ENCODE measurements at regions not wholly inside any gene's neighbourhood (a gene's known extent, or its start where the extent isn't known, plus 50 kb on each side); places are given as distances from the start of the nearest gene placed in this dataset.

DNA sequence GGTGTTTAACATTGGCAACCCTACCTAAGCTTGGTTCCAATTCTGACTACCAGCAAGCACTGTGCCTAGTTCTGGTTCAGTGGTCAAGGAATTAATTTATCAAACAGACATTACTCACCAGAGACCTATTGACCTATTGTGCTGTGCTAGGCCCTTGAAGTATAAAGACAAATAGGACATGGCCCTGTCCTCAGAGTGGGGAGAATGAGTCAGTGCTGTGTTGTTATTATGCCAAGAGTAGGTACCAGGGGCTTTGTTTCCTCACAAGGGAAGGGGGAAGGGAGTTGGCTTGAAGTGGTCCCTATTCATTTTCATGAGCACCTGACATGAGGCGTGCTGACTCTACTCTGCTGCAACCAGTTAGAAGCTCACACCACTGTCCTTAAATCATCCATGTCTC lies 62.6 kb upstream of the PLPP4 start:
- H3K4me3 ChIP-seq (ENCODE audit: low read depth, low read length), result no peak overlapping the region

GRCh38 chr10:120396228-120396627 lies 60.8 kb upstream of the PLPP4 start:
- H3K4me3 ChIP-seq (ENCODE audit: low read depth, low read length), result no peak overlapping the region
- TF ChIP-seq, protein P1, sequence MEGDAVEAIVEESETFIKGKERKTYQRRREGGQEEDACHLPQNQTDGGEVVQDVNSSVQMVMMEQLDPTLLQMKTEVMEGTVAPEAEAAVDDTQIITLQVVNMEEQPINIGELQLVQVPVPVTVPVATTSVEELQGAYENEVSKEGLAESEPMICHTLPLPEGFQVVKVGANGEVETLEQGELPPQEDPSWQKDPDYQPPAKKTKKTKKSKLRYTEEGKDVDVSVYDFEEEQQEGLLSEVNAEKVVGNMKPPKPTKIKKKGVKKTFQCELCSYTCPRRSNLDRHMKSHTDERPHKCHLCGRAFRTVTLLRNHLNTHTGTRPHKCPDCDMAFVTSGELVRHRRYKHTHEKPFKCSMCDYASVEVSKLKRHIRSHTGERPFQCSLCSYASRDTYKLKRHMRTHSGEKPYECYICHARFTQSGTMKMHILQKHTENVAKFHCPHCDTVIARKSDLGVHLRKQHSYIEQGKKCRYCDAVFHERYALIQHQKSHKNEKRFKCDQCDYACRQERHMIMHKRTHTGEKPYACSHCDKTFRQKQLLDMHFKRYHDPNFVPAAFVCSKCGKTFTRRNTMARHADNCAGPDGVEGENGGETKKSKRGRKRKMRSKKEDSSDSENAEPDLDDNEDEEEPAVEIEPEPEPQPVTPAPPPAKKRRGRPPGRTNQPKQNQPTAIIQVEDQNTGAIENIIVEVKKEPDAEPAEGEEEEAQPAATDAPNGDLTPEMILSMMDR (IDR thresholded peaks at IDR 0.05; ENCODE audit: low read depth, low read length), result no peak

More for the DNA sequence above, 62.6 kb upstream of the PLPP4 start:
- TF ChIP-seq, protein P1 (IDR thresholded peaks at IDR 0.05; ENCODE audit: low read depth, low read length), result no peak

GRCh38 chr10:120398180-120398579 lies 58.8 kb upstream of the PLPP4 start:
- TF ChIP-seq, protein P1 (IDR thresholded peaks at IDR 0.05; ENCODE audit: low read depth, low read length), result no peak
- no peak overlapping the region for H3K4me3 ChIP-seq (ENCODE audit: low read depth, low read length)

- TF ChIP-seq, protein P1 (IDR thresholded peaks at IDR 0.05; ENCODE audit: low read depth, low read length), result no peak
- H3K4me3 ChIP-seq (ENCODE audit: low read depth, low read length), result no peak overlapping the region
These were observed 56.4 kb upstream of the PLPP4 start for GRCh38 chr10:120400601-120401000.

DNA sequence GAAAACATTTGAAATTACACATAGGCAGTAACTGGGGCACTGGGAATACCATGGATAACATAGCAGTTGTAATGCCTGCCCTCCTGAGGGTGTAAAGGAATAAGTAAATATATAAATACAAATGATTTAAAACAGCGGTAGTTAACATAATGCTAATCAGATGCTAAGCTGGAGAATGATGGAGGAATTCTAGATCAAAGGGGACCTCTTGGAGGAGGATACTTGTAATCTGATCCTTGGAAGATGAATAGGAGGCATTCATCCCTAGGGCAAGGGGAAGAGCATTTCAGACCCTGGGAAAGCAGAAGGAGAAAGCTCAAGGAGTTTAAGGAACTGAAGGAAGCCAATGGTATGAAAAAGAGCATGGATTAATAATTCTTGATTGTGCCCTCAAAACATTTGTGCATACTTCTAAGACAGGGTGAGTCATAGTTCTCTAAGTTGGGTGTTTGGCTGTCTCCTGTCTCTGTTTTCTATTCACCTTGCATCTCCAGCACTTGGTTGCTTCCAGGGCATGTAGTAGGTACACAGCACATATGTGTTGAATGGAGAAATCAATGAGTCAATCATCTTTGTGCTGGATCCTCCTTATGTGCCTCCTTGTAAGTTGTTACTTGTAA lies 54.8 kb upstream of the PLPP4 start:
- no peak overlapping the region for H3K4me3 ChIP-seq (ENCODE audit: low read depth, low read length)
- TF ChIP-seq, protein P1 (IDR thresholded peaks at IDR 0.05; ENCODE audit: low read depth, low read length), result no peak

DNA sequence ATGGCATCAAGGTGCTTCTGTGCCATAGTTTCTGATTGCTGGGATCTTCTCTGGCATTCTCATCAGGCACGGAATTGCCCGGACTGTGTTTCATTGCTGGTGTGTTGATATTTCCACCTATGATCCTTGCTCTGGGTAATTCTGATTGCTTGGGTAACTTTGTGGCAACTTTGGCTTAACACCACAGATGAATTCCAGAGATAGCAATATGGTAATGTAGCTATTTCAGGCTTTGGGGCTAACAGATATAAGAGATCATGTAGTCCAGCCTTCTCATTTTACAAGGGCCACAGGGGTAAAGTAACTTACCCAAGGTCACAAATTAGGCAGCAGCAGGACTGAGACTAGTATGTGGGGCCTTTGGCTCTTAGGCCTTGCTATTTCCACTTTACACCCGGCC lies 53.9 kb upstream of the PLPP4 start:
- no peak overlapping the region for H3K4me3 ChIP-seq (ENCODE audit: low read depth, low read length)
- TF ChIP-seq, protein P1 (IDR thresholded peaks at IDR 0.05; ENCODE audit: low read depth, low read length), result no peak

- H3K4me3 ChIP-seq (ENCODE audit: low read depth, low read length), result no peak overlapping the region
- TF ChIP-seq, protein P1 (IDR thresholded peaks at IDR 0.05; ENCODE audit: low read depth, low read length), result no peak
These were observed 50.7 kb upstream of the PLPP4 start for GRCh38 chr10:120406376-120406775.

Data from WI38 (cell line).